GM18505 (cell line): ENCODE measurements at regions not wholly inside any gene's neighbourhood (a gene's known extent, or its start where the extent isn't known, plus 50 kb on each side); places are given as distances from the start of the nearest gene placed in this dataset.
"Not testable (repeated sequence)": the region's sequence is repeated elsewhere in the genome, so short reads cannot be mapped to it uniquely, and the experiment has no call there.

Source experiments
- ATAC-seq: cut with Tn5 transposase; IDR thresholded peaks from one replicate; pipeline ENCODE4 v1.9.1; 2021; ENCODE audit not compliant: unreplicated experiment
- POLR2A ChIP-seq: IDR thresholded peaks from 4 replicates; pipeline ENCODE4 v1.6.1; 2011; ENCODE audit warnings: borderline replicate concordance; ENCODE audit not compliant: insufficient read depth, insufficient read length; ENCODE audit errors: extremely low read depth

- TF ChIP-seq POLR2A = no peak
- ATAC-seq = no peak
Measured at GRCh38 chr2:192993059-192993458, 798.3 kb upstream of the TMEFF2 start.

GRCh38 chr2:192983173-192983572 is 788.4 kb upstream of the TMEFF2 start:
- ATAC-seq = no peak
- TF ChIP-seq POLR2A = no peak

GRCh38 chr2:192978395-192978794 is 783.7 kb upstream of the TMEFF2 start:
- no peak for TF ChIP-seq POLR2A
- ATAC-seq = no peak

- ATAC-seq = no peak
- no peak for TF ChIP-seq POLR2A
Measured at GRCh38 chr2:192971981-192972380, 777.2 kb upstream of the TMEFF2 start.

GRCh38 chr2:192969055-192969454 is 774.3 kb upstream of the TMEFF2 start:
- no peak for ATAC-seq
- no peak for TF ChIP-seq POLR2A

- TF ChIP-seq POLR2A = no peak
- no peak for ATAC-seq
Measured at GRCh38 chr2:192960945-192961344, 766.2 kb upstream of the TMEFF2 start.

- not testable (repeated sequence) for ATAC-seq
Measured at GRCh38 chr2:192958615-192959014, 763.9 kb upstream of the TMEFF2 start.

- ATAC-seq = no peak
- TF ChIP-seq POLR2A = no peak
Measured at GRCh38 chr2:192957425-192957824, 762.7 kb upstream of the TMEFF2 start.

GRCh38 chr2:192953116-192953515 is 758.4 kb upstream of the TMEFF2 start:
- no peak for TF ChIP-seq POLR2A
- ATAC-seq = no peak

- no peak for ATAC-seq
- no peak for TF ChIP-seq POLR2A
Measured at GRCh38 chr2:192952245-192952644, 757.5 kb upstream of the TMEFF2 start.

- TF ChIP-seq POLR2A = no peak
- ATAC-seq = no peak
Measured at GRCh38 chr2:192948316-192948715, 753.6 kb upstream of the TMEFF2 start.

GRCh38 chr2:192947352-192947751 is 752.6 kb upstream of the TMEFF2 start:
- TF ChIP-seq POLR2A = no peak
- no peak for ATAC-seq

GRCh38 chr2:192940767-192941166 is 746.0 kb upstream of the TMEFF2 start:
- ATAC-seq = no peak
- TF ChIP-seq POLR2A = no peak

- ATAC-seq = no peak
- no peak for TF ChIP-seq POLR2A
Measured at GRCh38 chr2:192932376-192932775, 737.6 kb upstream of the TMEFF2 start.

GRCh38 chr2:192921631-192922030 is 726.9 kb upstream of the TMEFF2 start:
- ATAC-seq = not testable (repeated sequence)
